ENCODE measurements at regions not wholly inside any gene's neighbourhood (a gene's known extent, or its start where the extent isn't known, plus 50 kb on each side); places are given as distances from the start of the nearest gene placed in this dataset.

DNA sequence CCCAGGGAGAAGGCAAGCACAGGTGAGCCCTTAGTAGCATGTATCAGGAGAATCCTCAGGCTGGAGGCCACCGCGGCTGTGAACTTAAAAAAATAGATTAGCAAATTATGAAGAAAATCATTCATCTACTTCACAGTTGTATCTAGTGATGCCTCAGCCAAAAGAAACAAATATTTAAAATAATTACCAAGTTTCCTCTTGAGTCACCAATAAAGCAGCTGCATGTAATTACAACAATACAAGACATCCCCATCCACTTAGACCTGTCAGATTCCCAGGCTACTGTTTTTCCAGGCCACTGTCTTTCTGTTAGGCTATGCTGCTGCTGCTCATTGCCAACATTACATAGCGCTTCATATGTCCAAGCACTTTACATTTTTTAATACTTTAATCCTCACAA is 54.6 kb upstream of the PHLPP1 start (continued):
- TF ChIP-seq SAP30 (IDR thresholded peaks at IDR 0.05; ENCODE audit: insufficient read depth, insufficient replicate concordance, low read length) = no peak
- no peak for TF ChIP-seq RXRA (IDR thresholded peaks at IDR 0.05; ENCODE audit: insufficient read depth, low read depth, low read length)

Measured in H1 (cell line).